T-helper 1 cell treated with Interleukin-12 subunit alpha and Interleukin-12 subunit beta and Interleukin-4 antibody, amounts not matched to agents 30 μg/mL and 1 μg/mL, for 36 hours (primary cell): ENCODE measurements at regions not wholly inside any gene's neighbourhood (a gene's known extent, or its start where the extent isn't known, plus 50 kb on each side); places are given as distances from the start of the nearest gene placed in this dataset.
"Not testable (repeated sequence)": the region's sequence is repeated elsewhere in the genome, so short reads cannot be mapped to it uniquely, and the experiment has no call there.

ENCODE experiments used
- H3K27ac Mint-ChIP-seq: one replicate; pipeline ENCODE4 v1.8.0; 2021; ENCODE audit warnings: mild to moderate bottlenecking, mixed read lengths
- H3K27me3 Mint-ChIP-seq: one replicate; pipeline ENCODE4 v1.8.0; 2021; ENCODE audit warnings: low read depth, mixed read lengths
- H3K36me3 Mint-ChIP-seq: one replicate; pipeline ENCODE4 v1.8.0; 2021; ENCODE audit warnings: low read depth, mixed read lengths
- H3K4me1 Mint-ChIP-seq: one replicate; pipeline ENCODE4 v1.8.0; 2021; ENCODE audit warnings: low read depth, mixed read lengths
- H3K4me3 Mint-ChIP-seq: one replicate; pipeline ENCODE4 v1.8.0; 2021; ENCODE audit warnings: mild to moderate bottlenecking, moderate library complexity, mixed read lengths
- H3K9me3 Mint-ChIP-seq: one replicate; pipeline ENCODE4 v1.8.0; 2021; ENCODE audit warnings: mixed read lengths

- Mint-ChIP-seq H3K9me3 (peaks cover 42% of the 10 kb centered on the region), H3K4me1 (no peaks in the 10 kb centered on the region), H3K4me3 (no peak overlapping the region), H3K27ac (no peak overlapping the region), H3K27me3 (no peaks in the 10 kb centered on the region), H3K36me3 (peaks cover 10% of the 10 kb centered on the region)
Observed at GRCh38 chr4:38390969-38391545, 272.9 kb upstream of the KLF3 start.

GRCh38 chr4:38392223-38392855, 271.7 kb upstream of the KLF3 start:
- Mint-ChIP-seq H3K27me3 (no peaks in the 10 kb centered on the region), H3K4me1 (no peaks in the 10 kb centered on the region), H3K36me3 (peaks cover 10% of the 10 kb centered on the region), H3K4me3 (no peak overlapping the region), H3K27ac (no peak overlapping the region), H3K9me3 (peaks cover 42% of the 10 kb centered on the region)

- Mint-ChIP-seq H3K4me1 (peaks cover 1% of the 10 kb centered on the region), H3K9me3 (peaks cover 32% of the 10 kb centered on the region), H3K27me3 (no peaks in the 10 kb centered on the region), H3K4me3 (no peak overlapping the region), H3K27ac (no peak overlapping the region), H3K36me3 (peaks cover 8% of the 10 kb centered on the region)
Observed at GRCh38 chr4:38396091-38396490, 267.9 kb upstream of the KLF3 start.

DNA sequence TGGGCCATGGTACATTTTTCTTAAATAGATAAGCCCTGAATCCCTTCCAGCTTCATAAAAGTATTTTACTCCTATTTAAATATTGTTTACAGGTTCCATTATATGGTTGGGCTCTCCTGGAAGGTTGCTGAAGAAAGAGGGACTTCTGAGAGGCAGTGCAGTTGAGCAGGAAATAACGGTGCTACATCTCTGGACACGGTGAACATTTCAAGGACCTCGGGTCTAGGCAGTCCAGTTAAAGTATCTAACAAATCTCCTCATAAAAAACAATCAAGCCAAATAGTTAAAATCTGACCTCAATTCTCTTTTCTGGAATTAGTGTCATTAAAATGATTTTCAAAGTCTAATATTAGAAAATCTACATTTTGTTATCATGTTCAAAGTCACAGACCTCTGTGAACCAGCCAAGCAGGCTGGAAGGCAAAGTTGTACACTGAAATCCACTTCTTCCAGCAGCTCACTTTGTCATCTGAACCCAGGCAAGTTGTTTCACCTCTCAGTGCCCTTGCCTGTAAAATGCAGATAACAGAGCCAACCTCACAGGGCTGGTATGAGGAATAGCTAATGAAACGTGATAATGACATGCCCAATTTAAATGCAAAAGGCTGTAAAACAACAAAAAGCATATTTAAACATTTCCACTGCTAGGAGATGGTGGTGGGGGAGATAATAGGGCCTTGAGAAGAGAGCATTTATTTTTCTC, 267.0 kb upstream of the KLF3 start:
- Mint-ChIP-seq H3K4me3 (no peak overlapping the region), H3K27ac (no peak overlapping the region), H3K9me3 (peaks cover 26% of the 10 kb centered on the region), H3K36me3 (peaks cover under 1% of the 10 kb centered on the region), H3K4me1 (peaks cover 1% of the 10 kb centered on the region), H3K27me3 (no peaks in the 10 kb centered on the region)

DNA sequence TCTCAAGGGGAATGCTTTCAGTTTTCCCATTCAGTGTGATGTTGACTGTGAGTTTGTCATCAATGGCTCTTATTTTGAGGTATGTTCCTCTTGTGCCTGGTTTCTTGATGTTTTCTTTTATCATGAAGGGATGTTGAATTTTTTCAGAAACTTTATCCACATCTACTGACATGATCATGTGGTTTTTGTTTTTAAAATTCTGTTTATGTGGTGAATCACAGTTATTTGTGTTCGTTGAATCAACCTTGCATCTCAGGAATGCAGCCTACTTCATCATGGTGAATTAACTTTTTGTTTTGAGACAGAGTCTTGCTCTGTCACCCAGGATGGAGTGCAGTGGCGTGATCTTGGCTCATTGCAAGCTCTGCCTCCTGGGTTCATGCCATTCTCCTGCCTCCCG, 263.1 kb upstream of the KLF3 start:
- Mint-ChIP-seq H3K27me3 (no peaks in the 10 kb centered on the region), H3K4me1 (peaks cover 1% of the 10 kb centered on the region), H3K9me3 (peaks cover 24% of the 10 kb centered on the region), H3K36me3 (peaks cover 2% of the 10 kb centered on the region), H3K4me3 (no peak overlapping the region), H3K27ac (no peak overlapping the region)

- no peak overlapping the region for H3K27ac Mint-ChIP-seq
- H3K4me1 Mint-ChIP-seq: peaks cover 2% of the 10 kb centered on the region
- peaks cover 2% of the 10 kb centered on the region for H3K36me3 Mint-ChIP-seq
- peaks cover 12% of the 10 kb centered on the region for H3K9me3 Mint-ChIP-seq
- no peak overlapping the region for H3K4me3 Mint-ChIP-seq
- H3K27me3 Mint-ChIP-seq: no peaks in the 10 kb centered on the region
Observed at GRCh38 chr4:38406243-38406642, 257.8 kb upstream of the KLF3 start.

- H3K27ac Mint-ChIP-seq: no peak overlapping the region
Observed at GRCh38 chr4:38409852-38410251, 254.1 kb upstream of the KLF3 start.

DNA sequence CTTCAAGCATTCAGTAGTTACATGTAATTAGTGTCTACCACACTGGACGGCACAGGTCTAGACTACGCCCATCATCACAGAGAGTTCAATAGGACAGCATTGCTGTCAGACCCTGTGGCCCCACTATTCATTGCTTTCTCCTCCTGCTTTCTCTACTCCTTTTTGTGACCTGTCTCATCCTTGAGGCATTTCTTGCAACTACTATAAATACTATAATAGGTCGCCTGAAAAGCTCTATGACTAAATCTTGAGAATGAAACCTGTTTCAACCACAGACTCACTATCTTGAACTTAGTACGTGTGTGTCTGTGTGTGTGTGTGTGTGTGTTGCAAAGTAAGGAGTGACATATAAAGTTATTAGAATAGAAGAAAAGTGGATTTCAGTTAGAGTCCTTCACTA, 252.9 kb upstream of the KLF3 start:
- peaks cover 4% of the 10 kb centered on the region for H3K4me1 Mint-ChIP-seq
- no peak overlapping the region for H3K27ac Mint-ChIP-seq
- no peak overlapping the region for H3K4me3 Mint-ChIP-seq
- no peaks in the 10 kb centered on the region for H3K9me3 Mint-ChIP-seq
- H3K27me3 Mint-ChIP-seq: peaks cover 7% of the 10 kb centered on the region
- no peaks in the 10 kb centered on the region for H3K36me3 Mint-ChIP-seq

More at GRCh38 chr4:38409852-38410251, 254.1 kb upstream of the KLF3 start:
- Mint-ChIP-seq H3K4me1 (peaks cover 4% of the 10 kb centered on the region), H3K27me3 (peaks cover 7% of the 10 kb centered on the region), H3K36me3 (no peaks in the 10 kb centered on the region), H3K4me3 (no peak overlapping the region), H3K9me3 (no peaks in the 10 kb centered on the region)

- peaks cover 7% of the 10 kb centered on the region for H3K27me3 Mint-ChIP-seq
- peaks cover 4% of the 10 kb centered on the region for H3K4me1 Mint-ChIP-seq
- H3K4me3 Mint-ChIP-seq: no peak overlapping the region
- no peaks in the 10 kb centered on the region for H3K36me3 Mint-ChIP-seq
- H3K9me3 Mint-ChIP-seq: no peaks in the 10 kb centered on the region
- H3K27ac Mint-ChIP-seq: no peak overlapping the region
Observed at GRCh38 chr4:38411981-38412536, 251.9 kb upstream of the KLF3 start.

DNA sequence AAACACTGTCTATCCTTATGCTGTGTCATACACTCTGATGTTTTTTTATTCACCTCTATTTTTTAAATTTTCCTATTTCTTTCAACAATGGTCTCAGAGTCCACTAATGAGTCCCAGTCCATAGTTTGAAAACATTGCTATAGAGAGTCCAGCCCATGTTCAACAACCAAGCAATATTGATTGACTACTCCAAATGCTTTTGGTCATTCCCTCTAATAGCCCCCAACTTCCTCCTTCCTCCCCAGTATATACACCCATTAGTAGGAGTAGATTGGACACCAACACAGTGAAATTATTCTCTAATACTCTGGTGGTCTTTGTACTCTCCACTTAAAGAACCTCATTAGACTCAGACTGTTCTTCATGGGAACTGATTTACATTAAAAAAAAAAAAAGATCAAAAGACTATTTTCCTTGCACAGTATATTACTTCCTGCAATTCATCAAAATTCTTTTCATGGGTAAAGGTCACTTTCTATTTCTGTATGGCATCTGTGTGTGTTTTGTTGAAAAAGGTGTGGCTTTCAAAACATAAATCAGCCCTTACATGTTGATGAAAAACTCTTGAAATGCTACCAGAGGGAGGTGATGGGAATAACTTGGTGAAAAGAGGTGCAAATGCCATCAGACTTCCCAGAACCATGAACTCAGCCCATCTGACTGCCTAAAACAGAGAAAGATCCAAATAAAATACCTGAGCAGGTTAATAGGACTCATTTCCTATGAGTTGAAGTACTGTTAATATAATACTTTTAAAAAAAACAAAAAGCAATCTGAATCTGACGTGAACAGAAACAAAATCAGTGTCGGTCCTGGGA, 250.3 kb upstream of the KLF3 start:
- Mint-ChIP-seq H3K27me3 (peaks cover 7% of the 10 kb centered on the region), H3K27ac (no peak overlapping the region), H3K4me3 (no peak overlapping the region), H3K9me3 (no peaks in the 10 kb centered on the region), H3K4me1 (peaks cover 4% of the 10 kb centered on the region), H3K36me3 (no peaks in the 10 kb centered on the region)

DNA sequence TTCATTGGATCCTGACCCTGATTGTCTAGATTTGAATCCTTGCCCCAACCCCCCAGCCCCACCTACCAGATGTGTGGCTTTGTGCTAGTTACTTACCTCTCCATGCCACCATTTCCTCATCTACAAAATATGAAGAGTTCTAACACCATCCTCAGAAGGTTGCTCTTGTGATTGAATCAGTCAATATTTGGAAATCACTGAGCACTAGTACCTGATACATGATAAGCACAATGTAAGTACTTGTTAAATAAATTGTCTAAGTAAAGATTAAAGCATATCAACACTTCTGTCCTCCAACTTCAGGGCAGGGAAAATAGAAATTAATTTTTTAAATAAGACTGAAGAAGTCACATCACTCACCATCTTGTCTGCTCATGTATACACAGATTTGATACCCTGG, 249.6 kb upstream of the KLF3 start:
- Mint-ChIP-seq H3K36me3 (no peaks in the 10 kb centered on the region), H3K4me3 (no peak overlapping the region), H3K9me3 (no peaks in the 10 kb centered on the region), H3K27me3 (peaks cover 7% of the 10 kb centered on the region), H3K4me1 (peaks cover 3% of the 10 kb centered on the region), H3K27ac (no peak overlapping the region)

DNA sequence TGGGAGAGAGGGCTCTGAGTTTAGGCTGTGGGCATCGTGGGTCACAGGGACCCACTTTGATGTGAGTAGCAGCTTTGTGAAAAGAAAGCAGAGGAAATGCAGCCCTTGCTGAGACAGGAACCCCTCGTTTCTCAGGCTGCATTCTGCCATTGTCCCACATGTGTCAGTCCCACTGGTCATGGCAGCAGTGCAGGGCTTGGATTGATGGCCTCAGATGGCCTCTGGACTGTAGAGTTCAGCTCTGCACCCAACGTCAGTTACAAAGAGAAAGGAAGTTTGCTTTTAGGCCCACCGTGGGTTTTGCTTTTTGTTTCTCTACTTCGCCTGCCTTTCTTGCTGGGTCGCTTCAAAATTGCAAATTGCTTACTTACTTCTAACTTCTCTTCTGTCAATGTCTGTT, 248.3 kb upstream of the KLF3 start:
- Mint-ChIP-seq H3K27me3 (peaks cover 7% of the 10 kb centered on the region), H3K4me1 (peaks cover 2% of the 10 kb centered on the region), H3K4me3 (no peak overlapping the region), H3K27ac (no peak overlapping the region), H3K9me3 (peaks cover 10% of the 10 kb centered on the region), H3K36me3 (peaks cover 3% of the 10 kb centered on the region)

- H3K27ac Mint-ChIP-seq: no peak overlapping the region
- no peak overlapping the region for H3K4me3 Mint-ChIP-seq
- H3K36me3 Mint-ChIP-seq: peaks cover 3% of the 10 kb centered on the region
- H3K9me3 Mint-ChIP-seq: peaks cover 11% of the 10 kb centered on the region
- peaks cover 7% of the 10 kb centered on the region for H3K27me3 Mint-ChIP-seq
- peaks cover 2% of the 10 kb centered on the region for H3K4me1 Mint-ChIP-seq
Observed at GRCh38 chr4:38416450-38417014, 247.5 kb upstream of the KLF3 start.

DNA sequence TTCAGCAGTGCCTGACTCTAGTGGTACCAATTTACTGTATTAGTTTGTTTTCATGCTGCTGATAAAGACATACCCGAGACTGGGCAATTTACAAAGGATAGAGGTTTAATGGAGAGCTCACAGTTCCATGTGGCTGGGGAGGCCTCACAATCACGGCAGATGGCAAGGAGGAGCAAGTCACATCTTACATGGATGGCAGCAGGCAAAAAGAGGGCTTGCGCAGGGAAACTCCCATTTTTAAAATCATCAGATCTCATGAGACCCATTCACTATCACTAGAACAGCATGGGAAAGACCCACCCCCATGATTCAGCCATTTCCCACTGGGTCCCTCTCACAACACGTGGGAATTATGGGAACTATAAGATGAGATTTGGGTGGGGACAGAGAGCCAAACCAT, 243.7 kb upstream of the KLF3 start:
- H3K27ac Mint-ChIP-seq, H3K27me3 Mint-ChIP-seq, H3K4me1 Mint-ChIP-seq, H3K4me3 Mint-ChIP-seq, H3K36me3 Mint-ChIP-seq: not testable (repeated sequence)
- H3K9me3 Mint-ChIP-seq: peaks cover 14% of the 10 kb centered on the region
